ENCODE measurements at regions not wholly inside any gene's neighbourhood (a gene's known extent, or its start where the extent isn't known, plus 50 kb on each side); places are given as distances from the start of the nearest gene placed in this dataset.

GRCh38 chr3:177739461-177739860 lies 542.2 kb upstream of the TBL1XR1 start:
- Histone ChIP-seq H3K4me3 (replicated peaks in 1 of 3; ENCODE audit: insufficient read depth in 1 of 3, low read depth in 1 of 3, low read length in 3 of 3) (no peak overlapping the region), H4K20me1 (replicated peaks; ENCODE audit: control insufficient read depth, extremely low read depth, insufficient read depth, low read length) (no peaks in the 10 kb centered on the region), H3K9me3 (replicated peaks; ENCODE audit: control insufficient read depth, insufficient read depth, low read length) (no peaks in the 10 kb centered on the region), H3K9ac (replicated peaks; ENCODE audit: extremely low read depth, insufficient read depth, low read length) (no peak overlapping the region), H3K4me2 (ENCODE audit: insufficient read depth, low read length) (no peak overlapping the region), H3K27ac (ENCODE audit: insufficient read depth, low read depth, low read length) (no peak overlapping the region), H2AFZ (ENCODE audit: low read depth, low read length) (no peak overlapping the region), H3K27me3 (ENCODE audit: control insufficient read depth in 2 of 2, insufficient read depth in 2 of 2, low read length in 2 of 2) (no peaks in the 10 kb centered on the region), H3K4me1 (ENCODE audit: control insufficient read depth, extremely low read depth, insufficient read depth, low read length) (no peaks in the 10 kb centered on the region), H3K79me2 (ENCODE audit: control insufficient read depth, insufficient read depth, low read length) (no peaks in the 10 kb centered on the region), H3K36me3 (ENCODE audit: control insufficient read depth in 2 of 2, extremely low read depth in 1 of 2, insufficient read depth in 2 of 2, low read length in 2 of 2) (no peaks in the 10 kb centered on the region), H3K9me1 (replicated peaks; ENCODE audit: control insufficient read depth, extremely low read depth, insufficient read depth, low read length) (no peaks in the 10 kb centered on the region)
- intact Hi-C loops (cut with micrococcal nuclease): no loop called here
- no TSS peak for BruUV-seq (replicated peaks)
- TF ChIP-seq CTCF (IDR thresholded peaks at IDR 0.05; ENCODE audit: extremely low read depth in 1 of 2, insufficient read depth in 1 of 2, low read depth in 1 of 2, low read length in 2 of 2): no peak
- TF ChIP-seq POLR2AphosphoS5 (IDR thresholded peaks at IDR 0.05; ENCODE audit: insufficient read depth, low read depth, low read length): no peak
- TF ChIP-seq MAX (IDR thresholded peaks at IDR 0.05; ENCODE audit: insufficient read depth, insufficient read length): no peak
- DNase-seq (ENCODE audit: low read depth, low spot score): no peak
- no peak for FAIRE-seq
- dilution Hi-C loops (cut with MboI; ENCODE audit: extremely low pct_ligation_motif_present, low sequenced_read_pairs): no loop called here
- POLR2A ChIA-PET: no interaction called here
- CTCF ChIA-PET: no interaction called here

- Histone ChIP-seq H3K36me3 (ENCODE audit: control insufficient read depth in 2 of 2, extremely low read depth in 1 of 2, insufficient read depth in 2 of 2, low read length in 2 of 2) (no peaks in the 10 kb centered on the region), H3K79me2 (ENCODE audit: control insufficient read depth, insufficient read depth, low read length) (no peaks in the 10 kb centered on the region), H3K4me1 (ENCODE audit: control insufficient read depth, extremely low read depth, insufficient read depth, low read length) (no peaks in the 10 kb centered on the region), H4K20me1 (replicated peaks; ENCODE audit: control insufficient read depth, extremely low read depth, insufficient read depth, low read length) (no peaks in the 10 kb centered on the region), H3K27ac (ENCODE audit: insufficient read depth, low read depth, low read length) (no peak overlapping the region), H3K4me3 (replicated peaks in 1 of 3; ENCODE audit: insufficient read depth in 1 of 3, low read depth in 1 of 3, low read length in 3 of 3) (no peak overlapping the region), H3K9me3 (replicated peaks; ENCODE audit: control insufficient read depth, insufficient read depth, low read length) (no peaks in the 10 kb centered on the region), H2AFZ (ENCODE audit: low read depth, low read length) (no peak overlapping the region), H3K27me3 (ENCODE audit: control insufficient read depth in 2 of 2, insufficient read depth in 2 of 2, low read length in 2 of 2) (no peaks in the 10 kb centered on the region), H3K9me1 (replicated peaks; ENCODE audit: control insufficient read depth, extremely low read depth, insufficient read depth, low read length) (no peaks in the 10 kb centered on the region), H3K9ac (replicated peaks; ENCODE audit: extremely low read depth, insufficient read depth, low read length) (no peak overlapping the region), H3K4me2 (ENCODE audit: insufficient read depth, low read length) (no peak overlapping the region)
- POLR2A ChIA-PET: no interaction called here
- intact Hi-C loops (cut with micrococcal nuclease): no loop called here
- BruUV-seq (replicated peaks): no TSS peak
- FAIRE-seq (no peak), DNase-seq (ENCODE audit: low read depth, low spot score) (no peak)
- no peak for TF ChIP-seq POLR2AphosphoS5 (IDR thresholded peaks at IDR 0.05; ENCODE audit: insufficient read depth, low read depth, low read length)
- TF ChIP-seq EZH2 (IDR thresholded peaks at IDR 0.05; ENCODE audit: borderline replicate concordance, low read depth, low read length, severe bottlenecking): no peak
- TF ChIP-seq JUN (IDR thresholded peaks at IDR 0.05; ENCODE audit: borderline replicate concordance, insufficient read depth, insufficient read length, low read depth): no peak
- dilution Hi-C loops (cut with MboI; ENCODE audit: extremely low pct_ligation_motif_present, low sequenced_read_pairs): no loop called here
- CTCF ChIA-PET: no interaction called here
These were observed 543.0 kb upstream of the TBL1XR1 start for GRCh38 chr3:177740254-177740653.
